NCI-H345 (cell line): ENCODE measurements at regions not wholly inside any gene's neighbourhood (a gene's known extent, or its start where the extent isn't known, plus 50 kb on each side); places are given as distances from the start of the nearest gene placed in this dataset.
A peak's percentile ranks its signal among the peaks of the same experiment; 100 is the strongest.
"Not testable (repeated sequence)": the region's sequence is repeated elsewhere in the genome, so short reads cannot be mapped to it uniquely, and the experiment has no call there.

Source experiments
- DNase-seq: peaks from one replicate; lab custom pipeline; 2025; lab: John Stamatoyannopoulos, UW

DNA sequence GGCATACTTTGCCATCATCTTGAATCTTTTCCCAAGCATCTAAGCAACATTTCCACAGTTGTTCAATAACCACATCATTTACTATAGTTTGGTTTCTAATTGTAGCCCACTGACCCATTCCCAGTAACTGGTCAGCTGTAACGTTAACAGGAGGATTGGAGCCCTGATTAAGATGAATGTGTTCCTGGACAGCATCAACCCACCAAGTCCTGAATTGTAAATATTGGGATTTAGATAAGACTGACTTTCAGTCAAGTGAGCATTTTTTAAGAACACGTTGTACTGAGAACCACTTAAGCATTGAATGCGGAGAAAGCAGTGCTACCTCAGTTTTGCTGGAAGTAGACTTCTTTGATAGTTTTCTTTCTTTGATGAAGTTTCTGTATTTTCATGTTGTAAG lies 53.3 kb upstream of the ARL4D start:
- DNase-seq: not testable (repeated sequence)

DNA sequence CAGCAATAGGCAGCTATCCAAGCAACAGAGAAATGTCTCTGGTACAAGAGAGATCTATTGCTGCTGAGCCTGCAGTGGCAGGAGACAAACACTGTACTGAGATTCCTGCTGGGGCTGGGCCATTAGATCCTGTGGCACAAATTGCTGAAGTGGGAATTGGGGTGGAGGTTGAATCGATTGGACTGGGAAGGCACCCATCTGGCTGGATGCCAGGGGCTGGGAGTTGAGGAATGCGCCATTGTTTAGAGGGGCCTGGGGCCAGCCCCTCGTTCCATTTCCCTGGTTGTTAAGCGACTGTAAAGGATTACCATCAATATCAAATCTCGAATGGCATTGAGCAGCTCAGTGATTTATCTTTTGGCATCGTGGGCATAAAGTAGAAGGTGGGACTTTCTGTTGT lies 54.1 kb upstream of the ARL4D start:
- DNase-seq: no peak

- no peak for DNase-seq
Observed at GRCh38 chr17:43342589-43342890, 56.3 kb upstream of the ARL4D start.

GRCh38 chr17:43341715-43342588 lies 56.8 kb upstream of the ARL4D start:
- no peak for DNase-seq

- DNase-seq: peak; percentile 77
Observed at GRCh38 chr17:43338886-43339516, 59.8 kb upstream of the ARL4D start.

DNA sequence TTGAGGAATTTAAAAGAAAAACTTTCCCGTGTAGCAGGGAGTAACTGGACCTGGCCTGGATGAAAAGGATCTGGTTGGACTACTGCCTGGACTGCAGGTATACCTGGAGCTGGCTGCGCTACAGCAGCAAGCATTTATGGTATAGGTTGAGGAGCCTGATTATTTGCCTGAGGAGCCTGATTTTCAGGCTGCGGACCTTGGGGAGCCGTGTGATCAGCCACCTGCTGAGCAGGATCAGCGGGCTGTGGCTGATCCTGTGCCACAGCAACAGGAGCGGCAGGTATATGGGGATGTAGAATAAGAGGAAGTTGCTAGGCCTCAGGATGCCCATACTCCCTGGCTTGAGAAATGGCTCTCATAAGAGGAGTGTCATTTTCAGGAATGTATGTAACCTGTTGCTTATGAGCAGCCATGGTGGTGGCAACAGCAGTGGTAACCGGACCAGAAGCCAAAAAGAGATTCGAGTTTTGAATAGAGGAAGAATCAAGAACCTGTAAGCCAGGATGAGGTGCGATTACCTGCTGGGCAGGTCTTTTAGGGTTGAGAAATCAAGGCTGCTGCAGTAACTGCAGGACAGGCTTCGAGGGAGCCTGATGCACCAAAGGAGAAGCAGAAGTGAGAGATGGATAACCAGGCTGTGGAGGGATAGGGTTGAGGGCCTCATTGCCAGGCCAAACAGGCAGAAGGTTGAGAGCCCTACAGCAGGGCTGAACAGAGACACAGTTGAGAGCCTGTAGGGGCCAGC lies 60.9 kb upstream of the ARL4D start:
- DNase-seq: no peak

- no peak for DNase-seq
Observed at GRCh38 chr17:43334738-43335402, 63.9 kb upstream of the ARL4D start.

GRCh38 chr17:43333433-43333943 lies 65.3 kb upstream of the ARL4D start:
- no peak for DNase-seq

- DNase-seq: no peak
Observed at GRCh38 chr17:43332230-43332629, 66.6 kb upstream of the ARL4D start.

DNA sequence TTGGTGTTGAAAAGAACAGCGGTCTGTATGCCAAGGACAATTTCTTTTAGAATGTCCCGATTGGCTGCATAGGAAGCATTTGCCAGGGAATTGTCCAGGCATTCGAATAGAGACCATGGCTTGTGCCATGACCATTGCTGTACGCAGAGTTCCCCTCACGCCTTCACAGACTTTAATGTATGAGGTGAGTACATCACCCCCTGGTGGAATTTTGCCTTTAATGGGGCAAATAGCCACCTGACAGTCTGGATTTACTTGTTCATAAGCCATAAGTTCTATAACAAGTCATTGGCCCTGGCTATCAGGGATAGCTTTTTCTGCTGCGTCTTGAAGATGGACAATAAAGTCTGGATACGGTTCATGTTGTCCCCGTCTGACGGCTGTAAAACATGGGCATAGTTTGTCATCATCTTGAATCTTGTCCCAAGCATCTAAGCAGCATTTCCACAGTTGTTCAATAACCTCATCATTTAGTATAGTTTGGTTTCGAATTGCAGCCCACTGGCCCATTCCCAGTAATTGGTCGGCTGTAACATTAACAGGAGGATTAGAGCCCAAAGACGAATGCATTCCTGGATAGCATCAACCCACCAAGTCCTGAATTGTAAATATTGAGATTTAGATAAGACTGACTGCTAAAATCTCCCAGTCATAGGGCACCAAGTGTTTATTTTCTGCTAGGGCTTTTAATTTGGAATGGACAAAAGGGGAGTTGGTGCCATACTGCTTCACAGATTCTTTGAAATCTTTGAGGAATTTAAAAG lies 67.7 kb upstream of the ARL4D start:
- DNase-seq: no peak

- DNase-seq: no peak
Observed at GRCh38 chr17:43329183-43329582, 69.6 kb upstream of the ARL4D start.

- no peak for DNase-seq
Observed at GRCh38 chr17:43328650-43329049, 70.1 kb upstream of the ARL4D start.

GRCh38 chr17:43327834-43328420 lies 70.9 kb upstream of the ARL4D start:
- DNase-seq: no peak

GRCh38 chr17:43327421-43327820 lies 71.4 kb upstream of the ARL4D start:
- DNase-seq: no peak

- DNase-seq: no peak
Observed at GRCh38 chr17:43326490-43327275, 72.1 kb upstream of the ARL4D start.

DNA sequence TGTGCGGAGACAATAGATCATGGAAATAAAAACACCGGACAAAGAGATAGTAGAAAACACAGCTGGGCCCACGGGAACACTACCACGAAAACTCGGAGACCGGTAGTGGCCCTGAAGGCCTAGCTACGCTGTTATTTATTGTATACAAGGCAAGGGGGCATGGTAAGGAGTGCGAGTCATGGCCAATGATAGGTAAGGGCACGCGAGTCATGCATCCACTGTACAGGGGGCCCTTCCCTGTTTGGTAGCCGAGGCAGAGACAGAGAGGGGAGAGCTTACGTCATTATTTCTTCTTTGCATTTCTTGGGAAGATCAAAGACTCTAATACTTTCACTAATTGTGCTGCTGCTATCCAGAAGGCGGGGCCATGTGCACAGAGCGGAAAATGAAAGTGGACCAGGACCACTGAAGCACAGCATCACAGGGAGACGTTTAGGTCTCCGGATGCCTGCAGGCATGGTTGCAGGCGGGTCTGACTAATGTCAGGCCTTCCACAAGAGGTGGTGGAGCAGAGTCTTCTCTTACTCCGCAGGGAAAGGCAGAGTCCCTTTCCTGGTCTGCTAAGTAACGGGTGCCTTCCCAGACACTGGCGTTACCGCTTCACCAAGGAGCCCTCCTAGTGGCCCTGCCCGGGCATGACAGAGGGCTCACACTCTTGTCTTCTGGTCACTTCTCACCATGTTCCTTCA lies 74.4 kb upstream of the ARL4D start:
- no peak for DNase-seq

DNA sequence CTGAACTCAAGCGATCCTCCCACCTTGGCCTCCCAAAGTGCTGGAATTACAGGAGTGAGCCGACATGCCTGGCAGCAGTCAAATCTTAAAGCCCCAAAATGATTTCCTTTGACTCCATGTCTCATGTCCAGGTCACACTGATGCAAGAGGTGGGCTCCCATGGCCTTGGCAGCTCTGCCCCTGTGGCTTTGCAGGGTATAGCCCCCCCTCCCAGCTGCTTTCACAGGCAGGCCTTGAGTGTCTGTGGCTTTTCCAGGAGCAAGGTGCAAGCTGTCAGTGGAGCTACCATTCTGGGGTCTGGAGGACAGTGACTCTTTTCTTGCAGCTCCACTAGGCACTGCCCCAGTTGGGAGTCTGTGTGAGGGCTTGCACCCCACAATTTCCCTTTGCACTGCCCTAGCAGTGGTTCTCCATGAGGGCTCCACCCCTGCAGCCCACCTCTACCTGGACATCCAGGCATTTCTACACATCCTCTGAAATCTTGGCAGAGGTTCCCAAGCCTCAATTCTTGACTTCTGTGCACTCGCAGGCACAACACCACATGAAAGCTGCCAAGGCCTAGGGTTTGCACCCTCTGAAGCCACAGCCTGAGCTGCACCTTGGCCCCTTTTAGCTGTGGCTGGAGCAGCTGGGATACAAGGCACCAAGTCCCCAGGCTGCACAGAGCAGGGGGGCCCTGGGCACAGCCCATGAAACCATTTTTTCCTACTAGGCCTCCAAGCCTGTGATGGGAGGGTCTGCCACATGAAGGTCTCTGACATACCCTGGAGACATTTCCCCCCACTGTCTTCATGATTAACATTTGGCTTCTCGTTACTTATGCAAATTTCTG lies 79.3 kb upstream of the ARL4D start:
- DNase-seq: no peak

DNA sequence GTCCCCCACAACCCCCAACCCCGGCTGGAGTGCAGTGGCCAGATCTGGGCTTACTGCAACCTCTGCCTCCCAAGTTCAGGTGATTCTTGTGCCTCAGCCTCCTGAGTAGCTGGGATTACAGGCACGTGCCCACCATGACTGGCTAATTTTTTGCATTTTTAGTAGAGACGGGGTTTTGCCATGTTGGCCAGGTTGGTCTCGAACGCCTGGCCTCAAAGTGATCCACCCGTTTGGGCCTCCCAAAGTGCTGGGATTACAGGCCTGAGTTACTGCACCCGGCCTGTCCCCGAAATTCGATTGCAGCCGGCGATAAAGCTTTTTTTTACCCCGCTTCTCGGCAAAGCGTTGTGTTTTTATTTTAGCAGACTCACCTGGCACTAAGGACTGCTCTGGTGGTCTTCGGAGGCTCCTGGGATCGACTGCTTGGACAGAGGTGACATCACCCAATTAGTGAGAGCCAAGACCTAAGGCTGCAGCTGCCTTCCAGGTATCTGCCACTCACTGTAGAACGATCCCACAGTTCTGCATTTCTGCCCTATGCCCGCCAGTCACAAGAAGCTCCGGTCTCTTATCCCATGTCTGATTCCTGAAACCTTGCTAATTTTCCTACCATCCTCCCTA lies 82.2 kb upstream of the ARL4D start:
- DNase-seq: no peak
